K562 (cell line): ENCODE measurements at regions not wholly inside any gene's neighbourhood (a gene's known extent, or its start where the extent isn't known, plus 50 kb on each side); places are given as distances from the start of the nearest gene placed in this dataset.

ENCODE experiments used
- ATAC-seq: fragments of 200-7000 bp; cut with Tn5 transposase; 3 replicates; pipeline ENCODE4 v1.9.1; 2020; ENCODE audit warnings: moderate library complexity
- BruUV-seq: library from RNA; stranded (reverse); fragments of 400-500 nt; replicated peaks from 2 replicates; lab custom pipeline; 2021; lab: Mats Ljungman, UMichigan
- CTCF ChIA-PET: fragments of 300-600 bp; formaldehyde crosslinking; extraction: SDS; loops from one replicate; lab custom pipeline; 2021; ENCODE audit warnings: low intra/inter-chr PET ratio; lab: Yijun Ruan, JAX
- POLR2A ChIA-PET: fragments of 300-600, 350-650 bp; sonication (Branson Sonifier 250); formaldehyde crosslinking; extraction: SDS; loops from one replicate; lab custom pipeline; 2021; ENCODE audit warnings: antibody characterized with exemption, inconsistent platforms; lab: Yijun Ruan, JAX
- DNase-seq, 4 experiments: peaks; one replicate each; pipeline versions ENCODE4 v3.0.0 to v3.0.0-alpha.2; 2011 to 2018; ENCODE audit warnings: low spot score in 3 of 4, mixed read lengths in 3 of 4; ENCODE audit errors: extremely low read depth in 1 of 4
- FAIRE-seq: peaks from 2 replicates; lab custom pipeline; 2011; peaks lifted over from hg19 to GRCh38; lab: Jason Lieb, UNC
- H2AFZ ChIP-seq: 2 replicates; pipeline ENCODE4 v1.6.0; 2011; ENCODE audit warnings: low read depth, low read length, control low read depth, inconsistent platforms
- H3K27ac ChIP-seq: fragments of 200-600 bp; 3 replicates; pipeline ENCODE4 v1.8.0; 2011; ENCODE audit warnings: low read depth, mild to moderate bottlenecking, control low read depth, inconsistent platforms, low read length, moderate library complexity, mixed read lengths; ENCODE audit errors: extremely low read depth
- H3K27me3 ChIP-seq, 2 experiments: fragments of 300-600 bp in 1 of 2; 2 replicates in 1 of 2; 3 replicates in 1 of 2; pipeline versions ENCODE4 v1.6.0 to v1.8.0; 2011; ENCODE audit warnings: inconsistent platforms in 2 of 2, low read length in 2 of 2, mild to moderate bottlenecking in 1 of 2, mixed read lengths in 1 of 2, moderate library complexity in 1 of 2; ENCODE audit not compliant: control insufficient read depth in 2 of 2, insufficient read depth in 2 of 2
- H3K36me3 ChIP-seq: fragments of 300-600 bp; 3 replicates; pipeline ENCODE4 v1.8.0; 2011; ENCODE audit warnings: mild to moderate bottlenecking, low read length, inconsistent platforms; ENCODE audit not compliant: control insufficient read depth, insufficient read depth
- H3K4me1 ChIP-seq, 2 experiments: fragments of 200-600 bp in 1 of 2; replicated peaks in 1 of 2; 2 replicates in 1 of 2; 3 replicates in 1 of 2; pipeline versions ENCODE4 v1.5.1 to v1.8.0; 2011; ENCODE audit warnings: inconsistent platforms in 2 of 2, low read length in 2 of 2, mild to moderate bottlenecking in 1 of 2, mixed read lengths in 1 of 2, moderate library complexity in 1 of 2; ENCODE audit not compliant: control insufficient read depth in 2 of 2, insufficient read depth in 2 of 2
- H3K4me2 ChIP-seq: 2 replicates; pipeline ENCODE4 v1.6.1; 2011; ENCODE audit warnings: low read length, control low read depth, inconsistent platforms, mixed read lengths; ENCODE audit not compliant: insufficient read depth
- H3K4me3 ChIP-seq: fragments of 200-600 bp; sonication (generic), shearing (Covaris generic); 2 replicates; pipeline ENCODE4 v1.5.1; 2016; ENCODE audit warnings: control low read depth, inconsistent platforms
- H3K79me2 ChIP-seq: fragments of 200-600 bp; 3 replicates; pipeline ENCODE4 v1.8.0; 2011; ENCODE audit warnings: low read length, inconsistent platforms; ENCODE audit not compliant: control insufficient read depth, insufficient read depth
- H3K9ac ChIP-seq, 2 experiments: 2 replicates each; pipeline versions ENCODE4 v1.6.0 to v1.6.1; 2011; ENCODE audit warnings: low read depth in 2 of 2, low read length in 2 of 2, control low read depth in 1 of 2, inconsistent platforms in 1 of 2, mild to moderate bottlenecking in 1 of 2, mixed read lengths in 1 of 2; ENCODE audit not compliant: insufficient read depth in 1 of 2
- H3K9me1 ChIP-seq: one replicate; pipeline ENCODE4 v1.6.0; 2011; ENCODE audit warnings: inconsistent platforms, mild to moderate bottlenecking, low read length, moderate library complexity; ENCODE audit not compliant: control insufficient read depth, insufficient read depth
- H3K9me3 ChIP-seq: replicated peaks from 2 replicates; pipeline ENCODE4 v1.5.1; 2011; ENCODE audit warnings: low read depth, low read length, inconsistent platforms; ENCODE audit not compliant: control insufficient read depth, insufficient read depth
- H4K20me1 ChIP-seq: replicated peaks from 2 replicates; pipeline ENCODE4 v1.6.1; 2011; ENCODE audit warnings: low read length, inconsistent platforms, mixed read lengths; ENCODE audit not compliant: control insufficient read depth, insufficient read depth
- BCL6 ChIP-seq: fragments of 250-450 bp; sonication (Bioruptor Pico); IDR thresholded peaks from 2 replicates; pipeline ENCODE4 v1.4.0; 2020
- E2F4 ChIP-seq: sonication (generic); formaldehyde crosslinking; IDR thresholded peaks from 2 replicates; pipeline ENCODE4 v1.8.0; 2022; ENCODE audit warnings: mild to moderate bottlenecking, low read depth, missing genetic modification reagents
- ELK3 ChIP-seq: fragments of 450-650 bp; formaldehyde crosslinking; IDR thresholded peaks from 2 replicates; pipeline ENCODE4 v1.4.0; 2020; ENCODE audit warnings: mild to moderate bottlenecking
- ETV5 ChIP-seq: sonication (generic); formaldehyde crosslinking; IDR thresholded peaks from 2 replicates; pipeline ENCODE4 v1.4.0; 2020; ENCODE audit warnings: low read depth, mild to moderate bottlenecking, missing genetic modification reagents
- FOXJ2 ChIP-seq: fragments of 200-800 bp; sonication (Bioruptor generic); IDR thresholded peaks from 2 replicates; pipeline ENCODE4 v1.6.1; 2016; ENCODE audit warnings: missing genetic modification characterization, missing compliant biosample characterization
- HNRNPLL ChIP-seq: fragments of 200-400 bp; formaldehyde crosslinking; IDR thresholded peaks from 2 replicates; pipeline ENCODE4 v1.6.1; 2017; ENCODE audit warnings: low read length, low read depth, mild to moderate bottlenecking; ENCODE audit not compliant: poor library complexity, severe bottlenecking
- KDM1A ChIP-seq, 2 experiments: fragments of 450-650 bp; IDR thresholded peaks; 2 replicates each; pipeline ENCODE4 v1.6.1; 2016; ENCODE audit warnings: mild to moderate bottlenecking in 2 of 2
- MYC ChIP-seq, 2 experiments: fragments of 250-450 bp in 1 of 2; sonication (Bioruptor Pico) in 1 of 2; IDR thresholded peaks; 2 replicates each; pipeline versions ENCODE4 v1.5.1 to v1.6.1; 2012 to 2021; ENCODE audit warnings: low read depth in 2 of 2, borderline replicate concordance in 1 of 2, improper control_type of control experiment in 1 of 2, low read length in 1 of 2, mild to moderate bottlenecking in 1 of 2, moderate library complexity in 1 of 2
- POLR2A ChIP-seq: fragments of 450-650 bp; conservative IDR thresholded peaks from 2 replicates; pipeline ENCODE4 v1.6.1; 2016
- POLR2AphosphoS2 ChIP-seq: IDR thresholded peaks from 2 replicates; pipeline ENCODE4 v1.6.1; 2012; ENCODE audit warnings: low read length, improper control_type of control experiment
- ZBTB7A ChIP-seq: IDR thresholded peaks from 2 replicates; pipeline ENCODE4 v1.6.1; 2011; ENCODE audit warnings: low read depth, mild to moderate bottlenecking, low read length, moderate library complexity, borderline replicate concordance; ENCODE audit not compliant: control insufficient read depth
- ZNF165 ChIP-seq: fragments of 250-450 bp; sonication (Bioruptor Pico); IDR thresholded peaks from 2 replicates; pipeline ENCODE4 v1.4.0; 2020; ENCODE audit warnings: borderline replicate concordance
- ZNF175 ChIP-seq: fragments of 200-800 bp; sonication (Bioruptor generic); IDR thresholded peaks from 2 replicates; pipeline ENCODE4 v1.6.1; 2016; ENCODE audit warnings: low read depth, mild to moderate bottlenecking, missing genetic modification characterization, missing compliant biosample characterization
- ZNF717 ChIP-seq: fragments of 250-450 bp; sonication (Bioruptor Pico); IDR thresholded peaks from 2 replicates; pipeline ENCODE4 v1.5.0; 2021
- WGBS: fragments of 100-300 bp; shearing (Covaris generic); methylation state at CpG from one replicate; pipeline ENCODE4 v1.1.6; 2016; ENCODE audit warnings: low coverage, mixed read lengths; ENCODE audit not compliant: insufficient coverage; ENCODE audit errors: missing lambda C conversion rate; 5-methylcytosine and 5-hydroxymethylcytosine counted together
- in situ Hi-C: fragments of 300-500 bp; cut with MboI; formaldehyde crosslinking; loops from 4 replicates; pipeline ENCODE4 v1.15.0; 2018; ENCODE audit warnings: inconsistent platforms, mixed read lengths
- intact Hi-C: fragments of 100-400 bp; cut with micrococcal nuclease; formaldehyde crosslinking; loops from 2 replicates; pipeline ENCODE4 v1.14.2; 2022
- TF ChIP-seq, protein P1 (sequence below): fragments of 450-650 bp; IDR thresholded peaks from 2 replicates; pipeline ENCODE4 v1.6.1; 2016; ENCODE audit warnings: antibody characterized with exemption

DNA sequence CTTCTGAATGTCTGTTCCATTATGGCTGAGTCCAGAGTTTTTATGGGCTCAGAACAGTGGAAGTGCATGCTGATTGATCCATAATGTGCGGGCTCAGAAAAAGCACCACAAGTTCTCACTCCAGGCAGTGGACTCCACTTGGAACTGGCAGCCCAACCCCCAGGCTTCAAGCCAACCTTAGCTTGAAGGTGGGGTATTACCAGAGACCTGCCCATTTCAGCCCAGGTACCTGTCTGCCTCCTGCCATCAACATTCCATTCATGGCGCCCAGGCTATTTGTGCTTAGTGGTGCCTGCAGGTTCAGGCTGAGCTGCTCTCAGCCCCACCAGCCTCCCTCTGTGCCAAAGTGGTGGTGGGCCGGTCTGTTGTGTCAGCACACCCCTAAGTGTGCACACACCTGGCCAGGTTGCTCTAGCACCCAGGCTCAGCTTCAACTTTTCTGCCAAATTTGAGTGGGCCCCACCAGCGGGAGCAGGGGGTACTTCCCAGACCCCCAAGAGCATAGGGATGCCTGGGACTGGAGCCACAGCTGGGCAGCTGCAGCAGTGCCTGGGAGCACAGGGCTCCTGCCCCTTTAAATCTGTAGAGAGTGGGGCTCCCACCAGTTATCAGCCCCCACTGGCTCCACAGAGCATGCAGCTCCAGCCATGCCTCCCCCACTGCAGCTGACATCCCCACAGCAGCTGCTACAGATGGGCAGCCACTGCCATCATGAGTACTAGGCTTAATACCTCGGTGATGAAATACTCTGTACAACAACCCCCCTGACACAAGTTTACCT, 1025.3 kb downstream of the PCDH19 start:
- 0% methylated on average over 3 of the region's 5 CpGs for WGBS
- no peak overlapping the region for H3K9ac ChIP-seq

More for the DNA sequence above, 1025.3 kb downstream of the PCDH19 start:
- ChIA-PET POLR2A (no interaction called here), CTCF (no interaction called here)
- DNase-seq, result no peak
- Histone ChIP-seq H3K9me1 (no peaks in the 10 kb centered on the region), H3K9me3 (no peaks in the 10 kb centered on the region), H3K4me3 (no peak overlapping the region), H3K27ac (no peak overlapping the region), H3K27me3 (no peaks in the 10 kb centered on the region), H3K36me3 (no peaks in the 10 kb centered on the region), H2AFZ (no peak overlapping the region), H4K20me1 (no peaks in the 10 kb centered on the region), H3K4me2 (no peak overlapping the region), H3K79me2 (no peaks in the 10 kb centered on the region), H3K4me1 (no peaks in the 10 kb centered on the region)
- no peak for FAIRE-seq
- no TSS peak for BruUV-seq
- TF ChIP-seq POLR2A (no peak), ETV5 (CRISPR knock-in tag) (no peak), ZNF175 (CRISPR knock-in tag) (no peak), FOXJ2 (tag) (no peak), MYC (IDR thresholded peaks at IDR 0.05; ENCODE audit: low read depth, low read length) (no peak), MYC (CRISPR knock-in tag; IDR thresholded peaks at IDR 0.05; ENCODE audit: borderline replicate concordance, low read depth) (no peak), ZBTB7A (no peak), ZNF717 (no peak), HNRNPLL (no peak), ZNF165 (CRISPR knock-in tag) (no peak), ELK3 (no peak), POLR2AphosphoS2 (no peak), BCL6 (CRISPR knock-in tag) (no peak), KDM1A (IDR thresholded peaks at IDR 0.05) (no peak), E2F4 (CRISPR knock-in tag) (no peak)
- TF ChIP-seq, protein P1, sequence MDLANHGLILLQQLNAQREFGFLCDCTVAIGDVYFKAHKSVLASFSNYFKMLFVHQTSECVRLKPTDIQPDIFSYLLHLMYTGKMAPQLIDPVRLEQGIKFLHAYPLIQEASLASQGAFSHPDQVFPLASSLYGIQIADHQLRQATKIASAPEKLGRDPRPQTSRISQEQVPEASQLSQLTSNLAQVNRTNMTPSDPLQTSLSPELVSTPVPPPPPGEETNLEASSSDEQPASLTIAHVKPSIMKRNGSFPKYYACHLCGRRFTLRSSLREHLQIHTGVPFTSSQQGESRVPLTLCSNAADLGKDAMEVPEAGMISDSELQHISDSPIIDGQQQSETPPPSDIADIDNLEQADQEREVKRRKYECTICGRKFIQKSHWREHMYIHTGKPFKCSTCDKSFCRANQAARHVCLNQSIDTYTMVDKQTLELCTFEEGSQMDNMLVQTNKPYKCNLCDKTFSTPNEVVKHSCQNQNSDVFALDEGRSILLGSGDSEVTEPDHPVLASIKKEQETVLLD, result no peak
- intact Hi-C loops (no loop called here), in situ Hi-C loops (no loop called here)
- ATAC-seq, result no peak
